ENCODE measurements at regions not wholly inside any gene's neighbourhood (a gene's known extent, or its start where the extent isn't known, plus 50 kb on each side); places are given as distances from the start of the nearest gene placed in this dataset.

GRCh38 chr11:41720761-41721160, 261.3 kb upstream of the LRRC4C start:
- TF ChIP-seq CTCF (IDR thresholded peaks at IDR 0.05; ENCODE audit: insufficient read depth, low read length): no peak
- TF ChIP-seq, protein P1, sequence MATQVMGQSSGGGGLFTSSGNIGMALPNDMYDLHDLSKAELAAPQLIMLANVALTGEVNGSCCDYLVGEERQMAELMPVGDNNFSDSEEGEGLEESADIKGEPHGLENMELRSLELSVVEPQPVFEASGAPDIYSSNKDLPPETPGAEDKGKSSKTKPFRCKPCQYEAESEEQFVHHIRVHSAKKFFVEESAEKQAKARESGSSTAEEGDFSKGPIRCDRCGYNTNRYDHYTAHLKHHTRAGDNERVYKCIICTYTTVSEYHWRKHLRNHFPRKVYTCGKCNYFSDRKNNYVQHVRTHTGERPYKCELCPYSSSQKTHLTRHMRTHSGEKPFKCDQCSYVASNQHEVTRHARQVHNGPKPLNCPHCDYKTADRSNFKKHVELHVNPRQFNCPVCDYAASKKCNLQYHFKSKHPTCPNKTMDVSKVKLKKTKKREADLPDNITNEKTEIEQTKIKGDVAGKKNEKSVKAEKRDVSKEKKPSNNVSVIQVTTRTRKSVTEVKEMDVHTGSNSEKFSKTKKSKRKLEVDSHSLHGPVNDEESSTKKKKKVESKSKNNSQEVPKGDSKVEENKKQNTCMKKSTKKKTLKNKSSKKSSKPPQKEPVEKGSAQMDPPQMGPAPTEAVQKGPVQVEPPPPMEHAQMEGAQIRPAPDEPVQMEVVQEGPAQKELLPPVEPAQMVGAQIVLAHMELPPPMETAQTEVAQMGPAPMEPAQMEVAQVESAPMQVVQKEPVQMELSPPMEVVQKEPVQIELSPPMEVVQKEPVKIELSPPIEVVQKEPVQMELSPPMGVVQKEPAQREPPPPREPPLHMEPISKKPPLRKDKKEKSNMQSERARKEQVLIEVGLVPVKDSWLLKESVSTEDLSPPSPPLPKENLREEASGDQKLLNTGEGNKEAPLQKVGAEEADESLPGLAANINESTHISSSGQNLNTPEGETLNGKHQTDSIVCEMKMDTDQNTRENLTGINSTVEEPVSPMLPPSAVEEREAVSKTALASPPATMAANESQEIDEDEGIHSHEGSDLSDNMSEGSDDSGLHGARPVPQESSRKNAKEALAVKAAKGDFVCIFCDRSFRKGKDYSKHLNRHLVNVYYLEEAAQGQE (IDR thresholded peaks at IDR 0.05; ENCODE audit: insufficient replicate concordance, low read depth): no peak
- no peak for TF ChIP-seq GABPA (IDR thresholded peaks at IDR 0.05; ENCODE audit: low read depth)
